ENCODE measurements at regions not wholly inside any gene's neighbourhood (a gene's known extent, or its start where the extent isn't known, plus 50 kb on each side); places are given as distances from the start of the nearest gene placed in this dataset.

DNA sequence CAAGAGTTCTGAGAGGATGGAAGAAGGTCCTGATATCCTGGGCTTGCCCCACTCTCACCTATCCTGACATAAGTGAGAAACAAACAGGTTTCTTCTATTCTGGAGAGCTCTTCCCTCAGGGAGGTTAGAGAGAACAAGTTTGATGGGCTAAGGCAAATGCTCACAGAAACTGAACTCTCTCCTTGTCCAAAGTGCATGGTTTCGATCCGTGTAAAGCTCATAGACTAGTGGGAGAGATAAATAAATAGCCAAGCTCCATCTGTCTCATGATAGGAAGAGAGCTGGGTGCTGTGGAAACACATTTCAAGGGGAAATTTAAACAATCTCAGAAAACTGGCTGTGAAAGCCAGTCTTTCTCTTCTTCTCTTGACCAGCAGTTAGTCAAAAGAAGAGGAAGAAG, 459.5 kb upstream of the LARGE1 start:
- no peak overlapping the region for H3K4me3 ChIP-seq
- no peaks in the 10 kb centered on the region for H3K4me1 ChIP-seq
- intact Hi-C loops (cut with DNase I; ENCODE audit: low total_unique reads), result no loop called here
- DNase-seq, result no peak
- no peaks in the 10 kb centered on the region for H3K36me3 ChIP-seq
- H3K9me3 ChIP-seq, result no peaks in the 10 kb centered on the region
- TF ChIP-seq POLR2AphosphoS5 (IDR thresholded peaks at IDR 0.05) (no peak), EP300 (IDR thresholded peaks at IDR 0.05) (no peak), POLR2A (IDR thresholded peaks at IDR 0.05) (no peak)
- TF ChIP-seq, protein P1, sequence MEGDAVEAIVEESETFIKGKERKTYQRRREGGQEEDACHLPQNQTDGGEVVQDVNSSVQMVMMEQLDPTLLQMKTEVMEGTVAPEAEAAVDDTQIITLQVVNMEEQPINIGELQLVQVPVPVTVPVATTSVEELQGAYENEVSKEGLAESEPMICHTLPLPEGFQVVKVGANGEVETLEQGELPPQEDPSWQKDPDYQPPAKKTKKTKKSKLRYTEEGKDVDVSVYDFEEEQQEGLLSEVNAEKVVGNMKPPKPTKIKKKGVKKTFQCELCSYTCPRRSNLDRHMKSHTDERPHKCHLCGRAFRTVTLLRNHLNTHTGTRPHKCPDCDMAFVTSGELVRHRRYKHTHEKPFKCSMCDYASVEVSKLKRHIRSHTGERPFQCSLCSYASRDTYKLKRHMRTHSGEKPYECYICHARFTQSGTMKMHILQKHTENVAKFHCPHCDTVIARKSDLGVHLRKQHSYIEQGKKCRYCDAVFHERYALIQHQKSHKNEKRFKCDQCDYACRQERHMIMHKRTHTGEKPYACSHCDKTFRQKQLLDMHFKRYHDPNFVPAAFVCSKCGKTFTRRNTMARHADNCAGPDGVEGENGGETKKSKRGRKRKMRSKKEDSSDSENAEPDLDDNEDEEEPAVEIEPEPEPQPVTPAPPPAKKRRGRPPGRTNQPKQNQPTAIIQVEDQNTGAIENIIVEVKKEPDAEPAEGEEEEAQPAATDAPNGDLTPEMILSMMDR (IDR thresholded peaks at IDR 0.05), result no peak
- H3K27me3 ChIP-seq, result no peaks in the 10 kb centered on the region
- H3K27ac ChIP-seq, result no peak overlapping the region
- WGBS, 5 donors, result 66 to 83% (median 73%) methylated on average over 2 of the region's 2 CpGs

DNA sequence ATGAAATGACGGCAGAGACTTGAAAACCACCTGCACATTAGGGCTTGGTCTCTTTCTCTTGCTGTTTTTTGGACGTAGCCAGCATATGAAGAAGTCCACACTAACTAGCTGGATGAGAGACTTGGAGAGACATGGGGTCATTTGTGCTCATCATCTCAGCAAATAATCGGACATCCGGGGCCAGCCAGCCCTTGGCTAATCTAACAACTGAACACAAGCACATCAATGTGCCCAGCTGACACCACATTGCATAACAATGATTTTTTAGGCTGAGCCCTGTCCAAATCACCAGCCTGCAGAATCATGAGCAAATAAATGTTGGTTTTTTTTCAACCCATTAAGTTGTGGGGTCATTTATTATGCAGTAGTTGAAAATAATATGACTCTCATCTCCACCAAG, 460.3 kb upstream of the LARGE1 start:
- no peak for TF ChIP-seq POLR2AphosphoS5 (IDR thresholded peaks at IDR 0.05)
- no peak for TF ChIP-seq EP300 (IDR thresholded peaks at IDR 0.05)
- TF ChIP-seq POLR2A (IDR thresholded peaks at IDR 0.05), result no peak
- TF ChIP-seq, protein P1 (IDR thresholded peaks at IDR 0.05), result no peak
- 68 to 84% (median 81%) methylated on average over 4 of the region's 4 CpGs for WGBS, 5 donors
- H3K27ac ChIP-seq, result no peak overlapping the region
- no peak for DNase-seq
- no peaks in the 10 kb centered on the region for H3K9me3 ChIP-seq
- H3K4me3 ChIP-seq, result no peak overlapping the region
- no peaks in the 10 kb centered on the region for H3K27me3 ChIP-seq
- H3K36me3 ChIP-seq, result no peaks in the 10 kb centered on the region
- no peaks in the 10 kb centered on the region for H3K4me1 ChIP-seq
- intact Hi-C loops (cut with DNase I; ENCODE audit: low total_unique reads), result no loop called here

DNA sequence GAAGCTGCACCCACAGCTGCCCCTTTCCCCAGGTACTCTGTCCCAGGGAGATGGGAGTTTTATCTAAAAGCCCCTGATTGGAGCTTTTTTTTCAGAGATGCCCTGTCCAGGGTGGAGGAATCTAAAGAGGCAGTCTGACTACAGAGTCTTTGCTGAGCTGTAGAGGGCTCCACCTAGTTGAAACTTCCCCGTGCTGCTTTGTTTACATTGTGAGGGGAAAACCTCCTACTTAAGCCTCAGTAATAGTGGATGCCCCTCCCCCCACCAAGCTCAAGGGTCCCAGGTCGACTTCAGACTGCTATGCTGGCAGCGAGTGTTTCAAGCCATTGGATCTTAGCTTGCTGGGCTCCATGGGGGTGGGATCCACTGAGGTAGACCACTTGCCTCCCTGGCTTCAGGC, 470.1 kb upstream of the LARGE1 start:
- no peak for DNase-seq
- Histone ChIP-seq H3K4me3 (no peak overlapping the region), H3K27ac (no peak overlapping the region), H3K36me3 (no peaks in the 10 kb centered on the region), H3K27me3 (no peaks in the 10 kb centered on the region), H3K9me3 (peaks cover 0 to 22% (median 9%) of the 10 kb centered on the region in 4 donors), H3K4me1 (no peaks in the 10 kb centered on the region)
- intact Hi-C loops (cut with DNase I; ENCODE audit: low total_unique reads), result no loop called here
- no peak for TF ChIP-seq POLR2A (IDR thresholded peaks at IDR 0.05)
- TF ChIP-seq, protein P1 (IDR thresholded peaks at IDR 0.05), result no peak
- no peak for TF ChIP-seq EP300 (IDR thresholded peaks at IDR 0.05)
- no peak for TF ChIP-seq POLR2AphosphoS5 (IDR thresholded peaks at IDR 0.05)
- WGBS, 5 donors, result 44 to 58% (median 46%) methylated on average over 3 of the region's 3 CpGs

DNA sequence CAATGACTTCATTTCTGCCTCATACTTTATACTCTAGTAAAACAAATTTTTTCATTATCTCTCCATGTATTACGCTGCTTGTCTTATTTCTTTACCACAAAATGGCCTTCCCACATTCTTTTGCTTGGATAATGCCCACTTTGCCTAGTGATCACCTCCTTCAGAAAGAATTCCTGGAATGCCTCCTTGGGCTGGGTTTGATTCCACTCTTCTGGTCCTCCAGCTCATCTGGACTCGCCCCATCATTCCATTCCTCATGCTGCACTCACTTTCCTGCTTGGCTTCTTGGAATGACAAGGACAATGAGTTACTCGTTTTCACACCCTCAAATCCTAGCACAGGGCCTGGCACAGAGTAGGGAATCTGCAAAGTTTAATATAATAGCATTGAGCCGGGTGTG, 475.1 kb upstream of the LARGE1 start:
- no peaks in the 10 kb centered on the region for H3K36me3 ChIP-seq
- no peak for DNase-seq
- TF ChIP-seq POLR2A (IDR thresholded peaks at IDR 0.05) (no peak), EP300 (IDR thresholded peaks at IDR 0.05) (no peak), POLR2AphosphoS5 (IDR thresholded peaks at IDR 0.05) (no peak)
- TF ChIP-seq, protein P1 (IDR thresholded peaks at IDR 0.05), result no peak
- no peak overlapping the region for H3K27ac ChIP-seq
- no peaks in the 10 kb centered on the region for H3K27me3 ChIP-seq
- 64 to 76% (median 72%) methylated on average over 4 of the region's 4 CpGs for WGBS, 5 donors
- intact Hi-C loops (cut with DNase I; ENCODE audit: low total_unique reads), result no loop called here
- no peak overlapping the region for H3K4me3 ChIP-seq
- H3K4me1 ChIP-seq, result no peaks in the 10 kb centered on the region
- peaks cover 0 to 9% (median under 1%) of the 10 kb centered on the region in 4 donors for H3K9me3 ChIP-seq

Measured in stomach (tissue), 8 donors.